Activated T-cell treated with anti-CD3 and anti-CD28 coated beads, Interleukin-2, amount 50 U/mL, for 72 hours (primary cell): ENCODE measurements at regions not wholly inside any gene's neighbourhood (a gene's known extent, or its start where the extent isn't known, plus 50 kb on each side); places are given as distances from the start of the nearest gene placed in this dataset.

ENCODE experiments used
- ATAC-seq, 2 donors: fragments of 150-1000 bp; cut with Tn5 transposase; replicated peaks in 1 of 2; 2 replicates each; pipeline ENCODE4 v1.10.0; 2021; ENCODE audit warnings: moderate library complexity in 2 of 2, mild to moderate bottlenecking in 1 of 2
- DNase-seq, 2 donors: peaks; one replicate each; pipeline ENCODE4 v3.0.0; 2021 to 2022; ENCODE audit warnings: mixed read lengths in 1 of 2
- H3K27ac Mint-ChIP-seq: one replicate; pipeline ENCODE4 v1.8.0; 2022; ENCODE audit warnings: mild to moderate bottlenecking, moderate library complexity, mixed read lengths
- H3K27me3 Mint-ChIP-seq: one replicate; pipeline ENCODE4 v1.8.0; 2022; ENCODE audit warnings: low read depth, mixed read lengths
- H3K36me3 Mint-ChIP-seq, 2 donors: one replicate each; pipeline ENCODE4 v1.8.0; 2022; ENCODE audit warnings: mixed read lengths in 2 of 2, mild to moderate bottlenecking in 1 of 2; ENCODE audit not compliant: insufficient read depth in 2 of 2
- H3K4me1 Mint-ChIP-seq: one replicate; pipeline ENCODE4 v1.8.0; 2022; ENCODE audit warnings: low read depth, mixed read lengths
- H3K4me3 Mint-ChIP-seq, 2 donors: one replicate each; pipeline ENCODE4 v1.8.0; 2022; ENCODE audit warnings: mild to moderate bottlenecking in 2 of 2, mixed read lengths in 2 of 2, moderate library complexity in 2 of 2
- H3K9me3 Mint-ChIP-seq, 2 donors: one replicate each; pipeline ENCODE4 v1.8.0; 2022; ENCODE audit warnings: mixed read lengths in 2 of 2

GRCh38 chr12:4223273-4223845 is 50.2 kb upstream of the CCND2 start:
- peaks cover 6% of the 10 kb centered on the region for H3K27me3 Mint-ChIP-seq
- H3K4me3 Mint-ChIP-seq: no peak overlapping the region
- ATAC-seq (no peak), DNase-seq (no peak)
- H3K36me3 Mint-ChIP-seq: no peaks in the 10 kb centered on the region
- H3K9me3 Mint-ChIP-seq: no peaks in the 10 kb centered on the region
- peaks cover 21% of the 10 kb centered on the region for H3K4me1 Mint-ChIP-seq
- no peak overlapping the region for H3K27ac Mint-ChIP-seq

GRCh38 chr12:4221258-4221620 is 52.3 kb upstream of the CCND2 start:
- peaks cover 6% of the 10 kb centered on the region for H3K27me3 Mint-ChIP-seq
- H3K27ac Mint-ChIP-seq: no peak overlapping the region
- ATAC-seq (no peak), DNase-seq (no peak)
- no peaks in the 10 kb centered on the region for H3K9me3 Mint-ChIP-seq
- H3K4me3 Mint-ChIP-seq: no peak overlapping the region
- H3K36me3 Mint-ChIP-seq: no peaks in the 10 kb centered on the region
- H3K4me1 Mint-ChIP-seq: peaks cover 39% of the 10 kb centered on the region

GRCh38 chr12:4220536-4221257 is 52.9 kb upstream of the CCND2 start:
- Mint-ChIP-seq H3K4me3 (no peak overlapping the region), H3K4me1 (peaks cover 44% of the 10 kb centered on the region), H3K27ac (no peak overlapping the region), H3K27me3 (peaks cover 2% of the 10 kb centered on the region), H3K36me3 (no peaks in the 10 kb centered on the region), H3K9me3 (no peaks in the 10 kb centered on the region)
- DNase-seq (no peak), ATAC-seq (no peak)

- Mint-ChIP-seq H3K27me3 (no peaks in the 10 kb centered on the region), H3K4me3 (no peak overlapping the region), H3K4me1 (peaks cover 58% of the 10 kb centered on the region), H3K9me3 (no peaks in the 10 kb centered on the region), H3K27ac (no peak overlapping the region), H3K36me3 (no peaks in the 10 kb centered on the region)
- no peak for DNase-seq
- no peak for ATAC-seq
Measured at GRCh38 chr12:4217091-4217490, 56.5 kb upstream of the CCND2 start.

GRCh38 chr12:4216187-4216927 is 57.2 kb upstream of the CCND2 start:
- H3K27me3 Mint-ChIP-seq: no peaks in the 10 kb centered on the region
- peaks cover 58% of the 10 kb centered on the region for H3K4me1 Mint-ChIP-seq
- no peaks in the 10 kb centered on the region for H3K9me3 Mint-ChIP-seq
- no peaks in the 10 kb centered on the region for H3K36me3 Mint-ChIP-seq
- DNase-seq (no peak), ATAC-seq (peak; percentile 24 to 42)
- peak overlapping the region; percentile 61 to 86 for H3K4me3 Mint-ChIP-seq
- no peak overlapping the region for H3K27ac Mint-ChIP-seq

GRCh38 chr12:4215229-4216186 is 58.1 kb upstream of the CCND2 start:
- Mint-ChIP-seq H3K27me3 (no peaks in the 10 kb centered on the region), H3K4me1 (peaks cover 52% of the 10 kb centered on the region), H3K9me3 (no peaks in the 10 kb centered on the region), H3K27ac (peak overlapping the region; percentile 90), H3K4me3 (peak overlapping the region; percentile 61 to 86), H3K36me3 (no peaks in the 10 kb centered on the region)
- DNase-seq (peak; percentile 46 to 61), ATAC-seq (peak; percentile 88 to 90)

- no peak for DNase-seq
- no peak for ATAC-seq
- H3K27ac Mint-ChIP-seq: peak overlapping the region; percentile 90
- H3K9me3 Mint-ChIP-seq: no peaks in the 10 kb centered on the region
- peaks cover 49% of the 10 kb centered on the region for H3K4me1 Mint-ChIP-seq
- H3K4me3 Mint-ChIP-seq: peak overlapping the region; percentile 61 to 86
- no peaks in the 10 kb centered on the region for H3K27me3 Mint-ChIP-seq
- no peaks in the 10 kb centered on the region for H3K36me3 Mint-ChIP-seq
Measured at GRCh38 chr12:4214877-4215228, 58.7 kb upstream of the CCND2 start.

- H3K9me3 Mint-ChIP-seq: no peaks in the 10 kb centered on the region
- ATAC-seq (no peak), DNase-seq (no peak)
- peak overlapping the region; percentile 9 for H3K27ac Mint-ChIP-seq
- H3K36me3 Mint-ChIP-seq: no peaks in the 10 kb centered on the region
- H3K4me3 Mint-ChIP-seq: no peak overlapping the region
- peaks cover 42% of the 10 kb centered on the region for H3K4me1 Mint-ChIP-seq
- H3K27me3 Mint-ChIP-seq: no peaks in the 10 kb centered on the region
Measured at GRCh38 chr12:4213471-4213870, 60.1 kb upstream of the CCND2 start.

GRCh38 chr12:4212845-4213244 is 60.7 kb upstream of the CCND2 start:
- no peaks in the 10 kb centered on the region for H3K27me3 Mint-ChIP-seq
- no peaks in the 10 kb centered on the region for H3K36me3 Mint-ChIP-seq
- ATAC-seq: no peak
- H3K4me1 Mint-ChIP-seq: peaks cover 37% of the 10 kb centered on the region
- no peak overlapping the region for H3K27ac Mint-ChIP-seq
- H3K4me3 Mint-ChIP-seq: no peak overlapping the region
- no peaks in the 10 kb centered on the region for H3K9me3 Mint-ChIP-seq
- no peak for DNase-seq

GRCh38 chr12:4211372-4211771 is 62.2 kb upstream of the CCND2 start:
- no peaks in the 10 kb centered on the region for H3K9me3 Mint-ChIP-seq
- H3K27ac Mint-ChIP-seq: no peak overlapping the region

GRCh38 chr12:4210183-4210582 is 63.4 kb upstream of the CCND2 start:
- no peaks in the 10 kb centered on the region for H3K36me3 Mint-ChIP-seq
- ATAC-seq (no peak), DNase-seq (no peak)
- no peaks in the 10 kb centered on the region for H3K9me3 Mint-ChIP-seq
- peaks cover 13% of the 10 kb centered on the region for H3K4me1 Mint-ChIP-seq
- H3K27me3 Mint-ChIP-seq: peaks cover under 1% of the 10 kb centered on the region
- H3K4me3 Mint-ChIP-seq: no peak overlapping the region
- H3K27ac Mint-ChIP-seq: no peak overlapping the region

More at GRCh38 chr12:4211372-4211771, 62.2 kb upstream of the CCND2 start:
- DNase-seq (no peak), ATAC-seq (no peak)
- H3K4me3 Mint-ChIP-seq: no peak overlapping the region
- peaks cover 25% of the 10 kb centered on the region for H3K4me1 Mint-ChIP-seq
- H3K27me3 Mint-ChIP-seq: no peaks in the 10 kb centered on the region
- H3K36me3 Mint-ChIP-seq: no peaks in the 10 kb centered on the region

GRCh38 chr12:4206470-4206869 is 67.1 kb upstream of the CCND2 start:
- ATAC-seq: no peak
- H3K27ac Mint-ChIP-seq: no peak overlapping the region
- H3K36me3 Mint-ChIP-seq: no peaks in the 10 kb centered on the region
- peaks cover 13% of the 10 kb centered on the region for H3K27me3 Mint-ChIP-seq
- DNase-seq: no peak
- no peak overlapping the region for H3K4me3 Mint-ChIP-seq
- no peaks in the 10 kb centered on the region for H3K4me1 Mint-ChIP-seq
- H3K9me3 Mint-ChIP-seq: no peaks in the 10 kb centered on the region
